Adrenal gland (tissue), 9 donors: ENCODE measurements at regions not wholly inside any gene's neighbourhood (a gene's known extent, or its start where the extent isn't known, plus 50 kb on each side); places are given as distances from the start of the nearest gene placed in this dataset.

Experiments used
- DNase-seq, 7 donors: peaks; one replicate each; pipeline ENCODE4 v3.0.0-alpha.2; 2019 to 2020
- H3K27ac ChIP-seq, 5 donors: fragments of 200-600 bp; sonication (generic) in 4 of 5; 1 replicate in 3 of 5; 2 replicates in 2 of 5; pipeline versions ENCODE4 v1.5.1 to v1.8.0; 2016 to 2020; ENCODE audit warnings: mild to moderate bottlenecking in 1 of 5
- H3K27me3 ChIP-seq: fragments of 200-600 bp; 2 replicates; pipeline ENCODE4 v1.8.0; 2021
- H3K36me3 ChIP-seq, 2 donors: fragments of 200-600 bp; replicated peaks in 1 of 2; 1 replicate in 1 of 2; 2 replicates in 1 of 2; pipeline versions ENCODE4 v1.5.1 to v1.8.0; 2018 to 2022
- H3K4me1 ChIP-seq, 2 donors: fragments of 200-600 bp; replicated peaks in 1 of 2; 1 replicate in 1 of 2; 2 replicates in 1 of 2; pipeline versions ENCODE4 v1.5.1 to v1.8.0; 2018 to 2021
- H3K4me3 ChIP-seq, 4 donors: fragments of 200-600 bp; sonication (generic) in 3 of 4; one replicate each; pipeline ENCODE4 v1.5.1; 2016 to 2018
- H3K9me3 ChIP-seq, 3 donors: fragments of 200-600 bp; sonication (generic) in 1 of 3; replicated peaks in 1 of 3; 1 replicate in 2 of 3; 2 replicates in 1 of 3; pipeline versions ENCODE4 v1.5.1 to v1.8.0; 2016 to 2021
- POLR2A ChIP-seq, 2 donors: fragments of 450-650 bp; IDR thresholded peaks; one replicate each; pipeline ENCODE4 v1.6.1; 2017; ENCODE audit warnings: antibody characterized with exemption in 2 of 2, mild to moderate bottlenecking in 2 of 2, moderate library complexity in 1 of 2
- WGBS, 4 donors: extraction: QIAGEN DNeasy Blood & Tissue Kit in 2 of 4; methylation state at CpG; one replicate each; pipeline versions ENCODE4 v1.1.5 to v1.1.7; 2013 to 2017; 5-methylcytosine and 5-hydroxymethylcytosine counted together
- intact Hi-C, 2 donors: fragments of 100-400 bp; cut with DNase I; formaldehyde crosslinking; loops; one replicate each; pipeline versions ENCODE4 v1.14.1 to v1.15.0; 2022 to 2023
- TF ChIP-seq, protein P1 (sequence below), 6 experiments: fragments of 450-650 bp in 4 of 6; fragments of 200-600 bp in 2 of 6; sonication (generic) in 1 of 6; IDR thresholded peaks; 1 replicate in 5 of 6; 2 replicates in 1 of 6; pipeline versions ENCODE4 v1.5.1 to v1.8.0; 2016 to 2021; ENCODE audit warnings: antibody characterized with exemption in 6 of 6, mild to moderate bottlenecking in 2 of 6, moderate library complexity in 1 of 6
- donor health status: healthy with polysubstance abuse.
- donor health status: Bipolar disorder and iron deficiency.
- donor health status: DM: yes; HTN: yes; CAD: no.
- donor health status: DM: no; HTN: no; CAD: no.
- donor health status: DM: no; HTN: no; CAD: no.

GRCh38 chr7:68306692-68307107, 1291.6 kb upstream of the AUTS2 start:
- Histone ChIP-seq H3K4me3 (no peak overlapping the region), H3K36me3 (no peaks in the 10 kb centered on the region), H3K4me1 (no peaks in the 10 kb centered on the region), H3K27me3 (peaks cover 8% of the 10 kb centered on the region), H3K9me3 (no peaks in the 10 kb centered on the region), H3K27ac (no peak overlapping the region)
- intact Hi-C loops = no loop called here
- no peak for DNase-seq
- no peak for TF ChIP-seq POLR2A (IDR thresholded peaks at IDR 0.05)
- TF ChIP-seq, protein P1, sequence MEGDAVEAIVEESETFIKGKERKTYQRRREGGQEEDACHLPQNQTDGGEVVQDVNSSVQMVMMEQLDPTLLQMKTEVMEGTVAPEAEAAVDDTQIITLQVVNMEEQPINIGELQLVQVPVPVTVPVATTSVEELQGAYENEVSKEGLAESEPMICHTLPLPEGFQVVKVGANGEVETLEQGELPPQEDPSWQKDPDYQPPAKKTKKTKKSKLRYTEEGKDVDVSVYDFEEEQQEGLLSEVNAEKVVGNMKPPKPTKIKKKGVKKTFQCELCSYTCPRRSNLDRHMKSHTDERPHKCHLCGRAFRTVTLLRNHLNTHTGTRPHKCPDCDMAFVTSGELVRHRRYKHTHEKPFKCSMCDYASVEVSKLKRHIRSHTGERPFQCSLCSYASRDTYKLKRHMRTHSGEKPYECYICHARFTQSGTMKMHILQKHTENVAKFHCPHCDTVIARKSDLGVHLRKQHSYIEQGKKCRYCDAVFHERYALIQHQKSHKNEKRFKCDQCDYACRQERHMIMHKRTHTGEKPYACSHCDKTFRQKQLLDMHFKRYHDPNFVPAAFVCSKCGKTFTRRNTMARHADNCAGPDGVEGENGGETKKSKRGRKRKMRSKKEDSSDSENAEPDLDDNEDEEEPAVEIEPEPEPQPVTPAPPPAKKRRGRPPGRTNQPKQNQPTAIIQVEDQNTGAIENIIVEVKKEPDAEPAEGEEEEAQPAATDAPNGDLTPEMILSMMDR (IDR thresholded peaks at IDR 0.05) = no peak
- WGBS, 4 donors = 56 to 62% (median 59%) methylated on average over 3 of the region's 3 CpGs

DNA sequence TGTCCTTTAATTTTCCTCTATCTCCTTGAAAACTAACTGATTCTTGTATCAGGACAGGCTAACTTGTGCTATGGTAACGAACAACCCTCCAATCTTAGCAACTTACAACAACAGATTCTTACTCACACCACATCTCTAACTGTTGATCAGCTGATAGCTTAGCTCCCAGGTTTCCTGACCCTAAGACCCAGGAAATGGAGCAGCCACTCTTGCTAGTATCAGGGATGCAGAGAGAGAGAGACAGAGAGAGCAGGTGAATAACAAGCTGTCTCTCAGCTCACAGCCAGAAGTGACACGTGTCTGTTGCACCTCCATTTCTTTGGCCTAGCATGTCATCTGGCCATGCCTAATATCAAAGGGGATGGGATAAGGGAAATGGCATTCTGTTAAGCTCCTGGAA, 1289.0 kb upstream of the AUTS2 start:
- Histone ChIP-seq H3K27ac (no peak overlapping the region), H3K9me3 (no peaks in the 10 kb centered on the region), H3K4me1 (no peaks in the 10 kb centered on the region), H3K36me3 (no peaks in the 10 kb centered on the region), H3K4me3 (no peak overlapping the region), H3K27me3 (peaks cover 8% of the 10 kb centered on the region)
- DNase-seq = no peak
- TF ChIP-seq, protein P1 (IDR thresholded peaks at IDR 0.05) = no peak
- no peak for TF ChIP-seq POLR2A (IDR thresholded peaks at IDR 0.05)
- intact Hi-C loops = no loop called here
- WGBS, 4 donors = 83 to 90% (median 87%) methylated on average over 2 of the region's 2 CpGs

DNA sequence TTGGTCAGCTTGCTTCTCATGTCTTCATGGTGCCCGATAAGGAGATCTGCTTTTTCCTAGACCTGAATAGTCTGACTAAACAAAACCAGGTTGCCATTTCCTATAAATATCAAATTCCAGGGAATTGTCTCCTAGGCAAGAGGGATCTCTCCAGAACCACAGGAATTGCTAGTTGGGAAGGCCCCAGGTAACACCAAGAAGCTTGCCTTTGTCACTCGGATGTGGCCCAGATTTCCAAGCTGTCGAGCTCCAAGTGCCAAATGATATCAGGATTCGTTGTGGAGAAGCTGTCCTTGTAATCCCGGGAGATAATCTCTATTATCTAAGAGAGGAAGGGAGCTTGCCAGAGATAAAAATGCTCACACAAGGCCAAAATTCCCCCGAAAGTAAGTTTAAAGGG, 1288.5 kb upstream of the AUTS2 start:
- 38 to 44% (median 41%) methylated on average over 6 of the region's 6 CpGs for WGBS, 4 donors

GRCh38 chr7:68311958-68312357, 1286.3 kb upstream of the AUTS2 start:
- TF ChIP-seq, protein P1 (IDR thresholded peaks at IDR 0.05) = no peak
- no peak for TF ChIP-seq POLR2A (IDR thresholded peaks at IDR 0.05)
- Histone ChIP-seq H3K9me3 (no peaks in the 10 kb centered on the region), H3K4me1 (no peaks in the 10 kb centered on the region), H3K4me3 (no peak overlapping the region), H3K27me3 (peaks cover 8% of the 10 kb centered on the region), H3K36me3 (no peaks in the 10 kb centered on the region), H3K27ac (no peak overlapping the region)
- intact Hi-C loops = no loop called here
- WGBS, 4 donors = 80 to 84% (median 80%) methylated on average over 6 of the region's 6 CpGs
- DNase-seq = no peak

More for the DNA sequence above, 1288.5 kb upstream of the AUTS2 start:
- H3K9me3 ChIP-seq = no peaks in the 10 kb centered on the region
- no peak overlapping the region for H3K4me3 ChIP-seq
- no peaks in the 10 kb centered on the region for H3K4me1 ChIP-seq
- intact Hi-C loops = no loop called here
- DNase-seq = no peak
- no peak overlapping the region for H3K27ac ChIP-seq
- no peaks in the 10 kb centered on the region for H3K36me3 ChIP-seq
- H3K27me3 ChIP-seq = peaks cover 8% of the 10 kb centered on the region
- no peak for TF ChIP-seq POLR2A (IDR thresholded peaks at IDR 0.05)
- TF ChIP-seq, protein P1 (IDR thresholded peaks at IDR 0.05) = no peak
